H1 (cell line): ENCODE measurements at regions not wholly inside any gene's neighbourhood (a gene's known extent, or its start where the extent isn't known, plus 50 kb on each side); places are given as distances from the start of the nearest gene placed in this dataset.

ENCODE experiments used
- CTCF ChIA-PET: fragments of 300-600 bp; sonication (Branson Sonifier 250); formaldehyde crosslinking; loops from one replicate; lab custom pipeline; 2021; ENCODE audit not compliant: partially characterized antibody; lab: Charles Lee
- POLR2A ChIA-PET: fragments of 300-600 bp; sonication (Branson Sonifier 250); formaldehyde crosslinking; loops from one replicate; lab custom pipeline; 2021; ENCODE audit warnings: inconsistent platforms; ENCODE audit not compliant: partially characterized antibody; lab: Charles Lee
- DNase-seq, 2 experiments: peaks; one replicate each; pipeline versions ENCODE4 v3.0.0 to v3.0.0-alpha.2; 2010 to 2022; ENCODE audit warnings: low spot score in 2 of 2, low read depth in 1 of 2, mixed read lengths in 1 of 2
- FAIRE-seq: peaks from 2 replicates; lab custom pipeline; 2011; peaks lifted over from hg19 to GRCh38; lab: Jason Lieb, UNC
- H2AFZ ChIP-seq: 2 replicates; pipeline ENCODE4 v1.8.1; 2012; ENCODE audit warnings: low read length, inconsistent platforms
- H2AK5ac ChIP-seq: 2 replicates; pipeline ENCODE4 v1.6.1; 2013; ENCODE audit warnings: low read depth, low read length
- H2BK120ac ChIP-seq: replicated peaks from 2 replicates; pipeline ENCODE3; 2013; ENCODE audit warnings: low read depth, low read length, inconsistent platforms
- H2BK12ac ChIP-seq: 2 replicates; pipeline ENCODE4 v1.6.1; 2013; ENCODE audit warnings: low read depth, low read length
- H2BK15ac ChIP-seq: 2 replicates; pipeline ENCODE4 v1.6.1; 2013; ENCODE audit warnings: low read length
- H2BK20ac ChIP-seq: 2 replicates; pipeline ENCODE4 v1.6.1; 2013; ENCODE audit warnings: low read length
- H2BK5ac ChIP-seq: 2 replicates; pipeline ENCODE4 v1.6.1; 2013; ENCODE audit warnings: low read depth, low read length
- H3K14ac ChIP-seq: 2 replicates; pipeline ENCODE4 v1.6.1; 2013; ENCODE audit warnings: inconsistent platforms; ENCODE audit not compliant: insufficient read length
- H3K18ac ChIP-seq: 2 replicates; pipeline ENCODE4 v1.6.1; 2013; ENCODE audit warnings: low read length; ENCODE audit errors: extremely low read depth
- H3K23ac ChIP-seq: 2 replicates; pipeline ENCODE4 v1.6.1; 2013; ENCODE audit warnings: inconsistent platforms; ENCODE audit not compliant: insufficient read length
- H3K23me2 ChIP-seq: 2 replicates; pipeline ENCODE4 v1.6.1; 2013; ENCODE audit warnings: low read depth, low read length
- H3K27ac ChIP-seq: 2 replicates; pipeline ENCODE4 v1.6.1; 2011; ENCODE audit warnings: low read depth, low read length, inconsistent platforms
- H3K27me3 ChIP-seq, 4 experiments: replicated peaks in 1 of 4; 1 replicate in 1 of 4; 2 replicates in 3 of 4; pipeline versions ENCODE4 v1.6.1 to v1.8.1; 2011 to 2013; ENCODE audit warnings: low read length in 3 of 4, mild to moderate bottlenecking in 3 of 4, inconsistent platforms in 2 of 4, mixed read lengths in 2 of 4, moderate library complexity in 1 of 4; ENCODE audit not compliant: control insufficient read depth in 3 of 4, insufficient read depth in 3 of 4; ENCODE audit errors: extremely low read depth in 1 of 4
- H3K36me3 ChIP-seq, 4 experiments: 2 replicates each; pipeline versions ENCODE4 v1.6.1 to v1.8.1; 2011 to 2013; ENCODE audit warnings: mild to moderate bottlenecking in 4 of 4, low read length in 3 of 4, moderate library complexity in 2 of 4, control low read depth in 1 of 4, inconsistent platforms in 1 of 4; ENCODE audit not compliant: insufficient read depth in 4 of 4, control insufficient read depth in 2 of 4
- H3K4ac ChIP-seq: replicated peaks from 2 replicates; pipeline ENCODE3; 2013; ENCODE audit warnings: low read length, low read depth, mixed read lengths, inconsistent platforms; ENCODE audit not compliant: insufficient read length
- H3K4me1 ChIP-seq, 4 experiments: replicated peaks in 1 of 4; 1 replicate in 1 of 4; 2 replicates in 3 of 4; pipeline versions ENCODE4 v1.6.1 to v1.8.1; 2011 to 2013; ENCODE audit warnings: low read length in 3 of 4, inconsistent platforms in 2 of 4, mixed read lengths in 1 of 4; ENCODE audit not compliant: insufficient read depth in 4 of 4, control insufficient read depth in 3 of 4
- H3K4me2 ChIP-seq, 2 experiments: 2 replicates each; pipeline versions ENCODE4 v1.6.1 to v1.8.1; 2011 to 2013; ENCODE audit warnings: low read depth in 2 of 2, low read length in 2 of 2, control low read depth in 1 of 2, inconsistent platforms in 1 of 2, mild to moderate bottlenecking in 1 of 2; ENCODE audit not compliant: insufficient read depth in 1 of 2
- H3K4me3 ChIP-seq, 4 experiments: fragments of 200-600, 300-600 bp in 1 of 4; sonication (generic), shearing (Covaris generic), sonication (Bioruptor Twin) in 1 of 4; 2 replicates each; pipeline versions ENCODE4 v1.5.1 to v1.8.1; 2011 to 2016; ENCODE audit warnings: low read length in 4 of 4, low read depth in 3 of 4, control low read depth in 2 of 4, inconsistent platforms in 2 of 4, mild to moderate bottlenecking in 2 of 4, mixed read lengths in 1 of 4, moderate library complexity in 1 of 4; ENCODE audit not compliant: insufficient read depth in 2 of 4; ENCODE audit errors: extremely low read depth in 1 of 4
- H3K56ac ChIP-seq: replicated peaks from 2 replicates; pipeline ENCODE3; 2013; ENCODE audit warnings: low read depth, mild to moderate bottlenecking, mixed read lengths, low read length, inconsistent platforms; ENCODE audit not compliant: insufficient read length
- H3K79me1 ChIP-seq: 2 replicates; pipeline ENCODE4 v1.6.1; 2013; ENCODE audit warnings: low read depth, low read length, control low read depth
- H3K79me2 ChIP-seq, 2 experiments: 2 replicates each; pipeline versions ENCODE4 v1.6.1 to v1.8.1; 2012 to 2013; ENCODE audit warnings: low read length in 2 of 2, mild to moderate bottlenecking in 2 of 2, inconsistent platforms in 1 of 2; ENCODE audit not compliant: insufficient read depth in 2 of 2, control insufficient read depth in 1 of 2
- H3K9ac ChIP-seq, 4 experiments: replicated peaks in 1 of 4; 1 replicate in 1 of 4; 2 replicates in 3 of 4; pipeline versions ENCODE4 v1.6.1 to v1.8.1; 2011 to 2013; ENCODE audit warnings: low read depth in 3 of 4, low read length in 3 of 4, control low read depth in 2 of 4, mild to moderate bottlenecking in 2 of 4, moderate library complexity in 2 of 4, inconsistent platforms in 1 of 4; ENCODE audit errors: extremely low read depth in 1 of 4
- H3K9me3 ChIP-seq, 2 experiments: 2 replicates each; pipeline versions ENCODE4 v1.6.1 to v1.8.1; 2012 to 2013; ENCODE audit warnings: mild to moderate bottlenecking in 2 of 2, moderate library complexity in 2 of 2, control low read depth in 1 of 2, inconsistent platforms in 1 of 2, low read depth in 1 of 2, low read length in 1 of 2, mixed read lengths in 1 of 2; ENCODE audit not compliant: insufficient read depth in 2 of 2
- H4K20me1 ChIP-seq, 2 experiments: replicated peaks in 1 of 2; 2 replicates each; pipeline versions ENCODE3 to v1.8.1; 2011 to 2013; ENCODE audit warnings: inconsistent platforms in 2 of 2, low read length in 2 of 2, mild to moderate bottlenecking in 1 of 2; ENCODE audit not compliant: insufficient read depth in 2 of 2, control insufficient read depth in 1 of 2
- H4K5ac ChIP-seq: 2 replicates; pipeline ENCODE4 v1.6.1; 2013; ENCODE audit warnings: low read length, low read depth, mixed read lengths, inconsistent platforms; ENCODE audit not compliant: insufficient read length
- H4K8ac ChIP-seq: 2 replicates; pipeline ENCODE4 v1.8.0; 2013; ENCODE audit warnings: mild to moderate bottlenecking, moderate library complexity, low read length, inconsistent platforms; ENCODE audit not compliant: insufficient read depth; ENCODE audit errors: extremely low read depth
- H4K91ac ChIP-seq: replicated peaks from 2 replicates; pipeline ENCODE3; 2013; ENCODE audit warnings: low read length, mixed read lengths, inconsistent platforms; ENCODE audit not compliant: insufficient read length
- BACH1 ChIP-seq: IDR thresholded peaks from 2 replicates; pipeline ENCODE4 v1.6.1; 2012; ENCODE audit warnings: low read length, improper control_type of control experiment
- BCL11A ChIP-seq, 2 experiments: IDR thresholded peaks; one replicate each; pipeline ENCODE4 v1.6.1; 2011; ENCODE audit warnings: low read depth in 2 of 2, low read length in 2 of 2, mild to moderate bottlenecking in 2 of 2
- BRCA1 ChIP-seq: IDR thresholded peaks from 2 replicates; pipeline ENCODE4 v1.6.1; 2012; ENCODE audit warnings: low read depth, low read length, improper control_type of control experiment
- CBX8 ChIP-seq: fragments of 300-800, 300-1000 bp; sonication (generic); IDR thresholded peaks from 2 replicates; pipeline ENCODE4 v1.7.1; 2016; ENCODE audit warnings: low read depth, low read length, borderline replicate concordance
- EZH2 ChIP-seq: fragments of 200-600 bp; sonication (generic); IDR thresholded peaks from 2 replicates; pipeline ENCODE4 v1.7.1; 2012; ENCODE audit warnings: low read depth, mild to moderate bottlenecking, moderate library complexity, low read length, inconsistent platforms; ENCODE audit not compliant: severe bottlenecking
- FOSL1 ChIP-seq: IDR thresholded peaks from 2 replicates; pipeline ENCODE4 v1.6.1; 2011; ENCODE audit warnings: mild to moderate bottlenecking, low read depth, low read length, moderate library complexity; ENCODE audit not compliant: insufficient read depth
- GABPA ChIP-seq: IDR thresholded peaks from 2 replicates; pipeline ENCODE4 v1.6.1; 2011; ENCODE audit warnings: mild to moderate bottlenecking, low read length, moderate library complexity, borderline replicate concordance; ENCODE audit not compliant: insufficient read depth
- MAFK ChIP-seq: IDR thresholded peaks from 2 replicates; pipeline ENCODE4 v1.6.1; 2012; ENCODE audit warnings: low read depth, mild to moderate bottlenecking, improper control_type of control experiment, low read length
- RAD21 ChIP-seq, 2 experiments: IDR thresholded peaks in 1 of 2; conservative IDR thresholded peaks in 1 of 2; 2 replicates each; pipeline ENCODE4 v1.6.1; 2011; ENCODE audit warnings: low read depth in 2 of 2, low read length in 2 of 2, improper control_type of control experiment in 1 of 2, inconsistent platforms in 1 of 2, mild to moderate bottlenecking in 1 of 2, moderate library complexity in 1 of 2
- TBP ChIP-seq: IDR thresholded peaks from 2 replicates; pipeline ENCODE4 v1.6.1; 2011; ENCODE audit warnings: low read depth, low read length, improper control_type of control experiment
- WGBS, 2 experiments: shearing (Covaris generic) in 1 of 2; methylation state at CpG; one replicate each; pipeline versions ENCODE4 v1.1.6 to v1.1.7; 2013 to 2015; ENCODE audit warnings: low lambda C conversion rate in 2 of 2, mixed read lengths in 2 of 2, inconsistent platforms in 1 of 2, low coverage in 1 of 2, missing lambda C conversion rate in 1 of 2; ENCODE audit not compliant: insufficient replicate concordance in 2 of 2, insufficient coverage in 1 of 2, insufficient read length in 1 of 2; ENCODE audit errors: extremely low coverage in 1 of 2, missing lambda C conversion rate in 1 of 2; 5-methylcytosine and 5-hydroxymethylcytosine counted together

GRCh38 chr6:167736486-167737204 lies 90.1 kb upstream of the AFDN start:
- Histone ChIP-seq H3K27me3 (no peaks in the 10 kb centered on the region), H2AK5ac (no peak overlapping the region), H2BK5ac (no peak overlapping the region), H3K79me2 (no peaks in the 10 kb centered on the region), H2AFZ (no peak overlapping the region), H3K36me3 (no peaks in the 10 kb centered on the region), H3K4me1 (no peaks in the 10 kb centered on the region), H3K18ac (no peak overlapping the region), H3K27ac (no peak overlapping the region), H3K23ac (no peak overlapping the region), H3K56ac (no peak overlapping the region), H3K79me1 (no peaks in the 10 kb centered on the region), H4K20me1 (no peaks in the 10 kb centered on the region), H2BK12ac (no peak overlapping the region), H3K23me2 (no peaks in the 10 kb centered on the region), H3K4ac (no peak overlapping the region), H3K9me3 (no peaks in the 10 kb centered on the region), H2BK15ac (no peak overlapping the region), H3K9ac (no peak overlapping the region), H4K5ac (no peak overlapping the region), H3K4me2 (no peak overlapping the region), H4K91ac (no peak overlapping the region), H4K8ac (no peak overlapping the region; the same call in 1 of the 2 replicates), H3K14ac (no peak overlapping the region), H2BK120ac (no peak overlapping the region), H3K4me3 (no peak overlapping the region), H2BK20ac (no peak overlapping the region)
- POLR2A ChIA-PET, result interaction anchor here (1.1 to 1.2 kb wide), 2 partner anchors 32 to 377 kb away, joined by 3 read pairs; no protein-coding TSS in a partner anchor
- 85% methylated on average over 18 of the region's 18 CpGs; no CpG with 5 or more reads in 1 of the 2 experiments for WGBS, 2 experiments
- CTCF ChIA-PET, result interaction anchor here (0.9 to 1.3 kb wide), 3 partner anchors 9 to 31 kb away, joined by 3 read pairs; no protein-coding TSS in a partner anchor
- TF ChIP-seq BCL11A (IDR thresholded peaks at IDR 0.05; ENCODE audit: low read depth in 2 of 2, low read length in 2 of 2), result no peak
- no peak for TF ChIP-seq BACH1
- TF ChIP-seq CBX8, result no peak
- TF ChIP-seq GABPA, result no peak
- TF ChIP-seq RAD21 (IDR thresholded peaks at IDR 0.05 in 1 of 2, conservative IDR thresholded peaks at IDR 0.05 in 1 of 2; ENCODE audit: low read depth in 2 of 2, low read length in 2 of 2), result no peak
- no peak for TF ChIP-seq FOSL1
- no peak for TF ChIP-seq EZH2
- TF ChIP-seq BRCA1, result no peak
- TF ChIP-seq TBP, result no peak
- no peak for TF ChIP-seq MAFK
- DNase-seq (no peak), FAIRE-seq (no peak)
